GM19438 (cell line): ENCODE measurements at regions not wholly inside any gene's neighbourhood (a gene's known extent, or its start where the extent isn't known, plus 50 kb on each side); places are given as distances from the start of the nearest gene placed in this dataset.

Experiments used
- ATAC-seq: cut with Tn5 transposase; IDR thresholded peaks from one replicate; pipeline ENCODE4 v1.9.1; 2021; ENCODE audit warnings: low read depth; ENCODE audit not compliant: unreplicated experiment

DNA sequence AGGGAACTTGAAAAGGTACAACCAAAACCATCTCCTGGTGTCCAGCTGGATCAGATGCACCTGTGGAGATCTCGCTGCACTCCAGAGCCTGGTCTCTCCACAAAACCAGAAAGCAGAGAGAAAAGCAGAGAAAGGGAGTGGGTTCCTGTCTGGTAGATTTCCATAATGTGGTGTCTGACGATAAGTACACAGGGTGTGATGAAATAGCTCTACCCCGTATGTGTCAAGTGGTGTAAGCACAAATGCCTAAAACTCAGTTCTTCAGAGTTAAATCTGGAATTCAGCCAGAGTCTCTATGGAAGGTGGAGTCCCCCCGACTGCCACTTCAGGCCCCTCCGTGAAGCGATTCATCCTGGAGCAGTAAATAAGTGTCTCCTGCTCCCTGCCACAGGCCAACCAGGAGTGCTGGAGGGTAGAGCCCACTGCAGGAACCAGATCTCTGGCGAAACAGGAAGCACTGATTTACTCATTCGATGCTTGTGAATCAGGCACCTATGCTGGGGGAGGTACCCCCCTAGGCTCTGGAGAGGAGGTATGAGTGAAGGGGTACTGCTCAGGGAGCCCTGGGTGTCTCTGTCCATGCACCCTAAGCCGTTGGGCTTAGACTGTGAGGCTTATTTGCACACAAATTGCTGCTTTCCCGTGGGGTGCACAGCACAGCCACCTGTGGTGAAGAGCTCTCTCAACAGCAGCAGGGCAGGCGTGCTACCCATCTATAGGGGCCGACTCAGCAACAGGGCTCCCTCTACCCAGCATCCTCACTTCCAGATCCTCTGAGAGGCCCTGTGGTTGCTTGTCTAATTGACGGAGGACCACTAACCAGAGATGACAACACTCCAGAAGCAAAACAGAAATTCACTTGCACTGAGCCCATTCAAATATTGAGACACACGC, 97.1 kb upstream of the MYOCD start:
- ATAC-seq: no peak

DNA sequence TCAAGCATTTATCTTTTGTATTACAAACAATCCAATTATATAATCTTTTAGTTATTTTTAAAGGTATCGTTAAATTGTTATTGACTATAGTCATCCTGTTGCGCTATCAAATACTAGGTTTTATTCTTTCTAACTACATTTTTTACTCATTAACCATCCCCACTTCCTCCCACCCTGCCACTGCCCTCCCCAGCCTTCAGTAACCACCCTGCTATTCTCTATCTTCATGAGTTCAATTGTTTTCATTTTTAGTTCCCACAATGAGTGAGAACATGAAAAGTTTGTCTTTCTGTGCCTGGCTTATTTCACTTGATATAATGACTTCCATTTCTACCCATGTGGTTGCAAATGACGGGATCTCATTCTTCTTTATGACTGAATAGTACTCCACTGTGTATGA, 94.1 kb upstream of the MYOCD start:
- no peak for ATAC-seq

DNA sequence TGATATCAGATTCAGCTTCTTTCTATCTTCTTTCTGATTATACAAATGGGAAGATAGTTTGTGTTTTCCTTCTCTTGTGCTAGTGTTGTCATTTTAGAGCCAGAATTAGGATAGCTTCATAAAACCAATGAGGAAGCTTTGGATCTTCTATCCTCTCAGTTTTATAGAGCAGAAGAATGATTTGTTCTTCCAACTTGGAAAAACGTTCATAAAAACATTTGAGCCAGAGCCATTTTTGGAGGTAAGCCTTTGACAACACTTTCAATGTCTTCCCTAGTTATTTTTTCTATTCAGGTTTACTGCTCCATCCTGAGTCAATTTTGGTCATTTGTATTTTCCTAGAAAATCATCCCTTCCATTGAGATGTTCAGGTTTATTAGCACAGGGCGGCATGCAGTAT, 91.2 kb upstream of the MYOCD start:
- ATAC-seq: no peak

DNA sequence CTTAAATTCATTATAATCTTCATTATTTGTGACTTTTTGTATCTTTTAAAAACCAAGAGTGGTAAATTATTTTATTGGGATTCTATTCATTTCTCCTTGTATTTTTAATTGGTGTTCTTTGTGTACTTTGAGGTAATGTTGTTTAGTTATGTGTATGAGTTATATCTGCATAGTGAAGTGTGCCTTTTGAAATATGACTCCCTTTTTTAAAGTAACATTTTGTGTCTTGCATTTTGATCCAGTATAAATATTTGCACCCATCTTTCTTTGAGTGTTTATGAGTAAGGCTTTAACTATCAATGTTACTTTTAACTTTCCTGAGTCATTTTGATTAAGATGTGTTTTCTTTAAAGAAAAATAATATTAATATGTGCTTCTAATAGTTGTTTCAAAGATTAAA, 90.0 kb upstream of the MYOCD start:
- ATAC-seq: no peak

DNA sequence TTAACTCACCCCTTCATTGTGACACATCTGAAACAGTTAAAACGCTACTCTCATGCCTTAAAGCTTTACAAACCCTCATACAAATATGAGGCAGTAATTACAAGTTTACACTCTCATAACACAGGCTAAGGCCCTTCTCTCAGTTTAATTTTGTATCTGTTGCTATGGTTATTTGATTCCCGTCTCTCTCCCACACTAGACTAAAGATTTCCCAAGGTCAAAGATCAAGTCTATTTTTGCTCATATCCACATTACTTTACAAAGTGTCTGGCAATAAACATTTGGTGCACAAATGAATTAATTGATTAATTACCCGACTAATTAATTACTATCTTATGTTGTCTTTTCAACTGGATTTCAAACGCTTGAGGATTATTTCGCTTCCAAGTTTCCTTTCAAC, 86.4 kb upstream of the MYOCD start:
- ATAC-seq: no peak

DNA sequence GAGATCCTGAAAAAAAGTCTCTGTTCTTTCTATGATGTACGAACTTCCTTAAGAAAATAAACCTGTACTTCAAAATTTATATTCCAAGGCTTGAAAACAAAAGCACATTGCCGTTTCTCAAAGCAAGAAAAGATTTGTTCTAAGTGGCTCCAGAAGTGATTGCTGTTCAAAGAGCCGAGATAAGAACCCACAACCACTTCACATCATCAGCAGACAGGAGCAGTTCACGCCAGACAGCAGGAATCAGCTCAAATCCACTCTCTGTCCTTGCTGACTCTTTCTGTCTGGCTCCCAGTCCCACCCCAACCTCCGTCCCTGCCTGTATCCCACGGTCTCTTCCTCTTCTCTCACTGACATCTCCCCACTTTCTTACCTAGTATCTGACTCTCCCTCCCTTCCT, 85.0 kb upstream of the MYOCD start:
- ATAC-seq: no peak

DNA sequence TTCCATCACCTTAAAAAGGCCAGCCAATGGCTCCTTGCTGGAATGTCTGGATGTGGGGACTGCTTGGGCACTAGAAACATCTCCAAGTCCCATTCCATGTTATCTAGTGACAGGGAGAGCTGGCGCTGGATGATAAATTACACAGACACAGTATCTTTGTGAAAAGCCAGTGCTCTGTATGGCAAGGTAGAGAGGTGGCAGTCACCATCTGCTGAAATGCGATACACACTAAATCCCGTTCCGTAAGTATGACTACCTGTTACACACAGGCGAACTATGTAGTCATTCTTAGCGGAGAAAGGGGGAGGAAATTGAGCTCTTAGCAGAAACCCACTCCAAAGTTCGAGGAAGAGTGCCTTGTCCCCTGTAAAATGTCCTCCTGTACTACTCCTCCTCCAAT, 81.0 kb upstream of the MYOCD start:
- no peak for ATAC-seq

DNA sequence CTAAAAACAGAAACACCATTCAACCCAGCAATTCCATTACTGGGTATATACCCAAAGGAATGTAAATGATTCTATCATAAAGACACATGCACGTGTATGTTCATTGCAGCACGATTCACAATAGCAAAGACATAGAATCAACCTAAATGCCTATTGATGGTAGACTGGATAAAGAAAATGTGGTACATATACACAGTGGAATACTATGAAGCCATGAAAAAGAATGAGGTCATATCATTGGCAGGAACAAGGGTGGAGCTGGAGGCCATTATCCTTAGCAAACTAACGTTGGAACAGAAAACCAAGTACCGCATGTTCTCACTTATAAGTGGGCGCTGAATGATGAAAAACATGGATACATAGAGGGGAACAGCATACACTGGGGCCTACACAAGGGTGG, 77.2 kb upstream of the MYOCD start:
- no peak for ATAC-seq

DNA sequence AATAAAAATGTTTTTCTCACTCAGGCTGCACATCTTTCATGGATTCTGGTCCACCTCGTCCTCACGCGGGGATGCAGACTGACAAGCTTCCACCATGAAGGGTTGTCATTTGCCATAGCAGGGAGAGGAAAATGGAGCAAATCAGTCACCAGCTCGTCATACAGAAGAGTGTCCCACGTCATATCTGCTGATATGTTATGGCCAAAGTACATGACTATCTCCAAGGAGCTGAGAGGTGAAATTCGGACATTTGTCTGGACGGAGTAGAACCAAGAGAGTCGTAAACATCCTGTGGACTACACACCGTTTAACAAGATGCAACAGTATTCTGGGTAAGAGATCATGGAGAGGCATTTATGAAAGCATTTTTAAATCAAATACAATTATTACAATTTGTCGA, 75.3 kb upstream of the MYOCD start:
- ATAC-seq: no peak

DNA sequence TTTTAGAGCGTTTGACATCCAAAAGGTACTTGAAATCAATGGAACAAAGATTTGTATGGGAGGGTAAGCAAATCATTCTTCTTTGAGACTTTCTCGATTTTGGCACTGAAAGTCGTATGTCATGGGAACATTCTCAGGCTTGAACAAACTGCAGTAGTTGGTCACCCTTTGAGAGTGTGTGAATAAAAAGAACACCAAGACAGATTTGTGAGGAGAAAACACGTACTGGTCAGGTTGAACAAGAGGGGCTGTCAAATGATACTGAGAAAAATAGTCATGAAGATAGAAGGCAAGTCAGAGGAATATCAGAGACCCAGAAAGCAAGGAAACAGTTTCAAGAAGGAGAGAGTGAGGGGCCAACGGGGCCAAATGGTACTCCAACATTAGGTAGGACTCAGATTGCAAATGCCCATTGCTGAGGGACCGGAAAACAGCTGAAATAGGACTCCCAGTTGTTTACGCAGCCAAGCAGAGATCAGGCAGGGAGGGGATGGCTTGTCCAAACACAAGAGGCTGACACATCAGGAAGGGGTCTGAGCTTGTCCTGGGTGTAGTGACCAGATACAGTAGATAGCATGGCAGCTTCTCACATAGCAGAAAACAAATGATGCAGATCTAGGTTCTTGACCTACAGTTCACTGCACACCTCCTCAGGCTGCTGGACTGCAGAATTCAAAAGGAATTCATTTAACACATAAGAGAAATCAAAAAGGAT, 74.5 kb upstream of the MYOCD start:
- ATAC-seq: no peak

DNA sequence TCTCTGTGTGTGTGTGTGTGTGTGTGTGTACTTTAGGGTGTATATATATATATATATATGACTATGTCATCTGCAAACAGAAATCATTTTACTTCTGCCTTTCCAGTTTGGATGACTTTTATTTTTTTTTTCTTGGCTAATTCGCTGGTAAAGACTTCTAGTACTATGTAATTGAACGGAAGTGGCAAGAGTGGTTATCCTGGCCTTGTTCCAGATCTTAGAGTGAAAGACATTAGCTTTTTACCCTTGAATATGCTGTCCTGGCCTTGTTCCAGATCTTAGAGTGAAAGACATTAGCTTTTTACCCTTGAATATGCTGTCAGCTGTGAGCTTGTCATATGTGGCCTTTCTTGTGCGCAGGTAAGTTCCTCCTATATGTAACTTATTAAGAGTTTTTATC, 72.7 kb upstream of the MYOCD start:
- ATAC-seq: no peak

DNA sequence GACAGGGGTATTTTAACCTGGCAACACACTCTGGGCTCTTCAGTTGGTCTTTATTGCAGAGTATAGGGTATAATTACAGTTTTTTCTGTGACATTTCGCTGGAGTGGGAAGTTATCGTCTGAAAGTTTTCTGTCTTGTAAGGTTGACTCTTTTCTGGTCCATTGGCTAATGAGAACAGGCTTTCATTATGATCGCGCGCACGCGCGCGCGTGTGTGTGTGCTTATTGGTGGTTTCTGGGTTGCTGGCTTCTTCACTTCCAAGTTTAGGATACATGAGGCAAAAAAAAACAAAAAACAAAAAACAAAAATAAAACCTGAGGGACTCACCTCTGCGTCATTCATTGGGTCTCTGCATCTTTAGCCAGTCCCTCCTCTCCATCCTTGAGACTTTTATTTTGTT, 68.7 kb upstream of the MYOCD start:
- ATAC-seq: no peak

DNA sequence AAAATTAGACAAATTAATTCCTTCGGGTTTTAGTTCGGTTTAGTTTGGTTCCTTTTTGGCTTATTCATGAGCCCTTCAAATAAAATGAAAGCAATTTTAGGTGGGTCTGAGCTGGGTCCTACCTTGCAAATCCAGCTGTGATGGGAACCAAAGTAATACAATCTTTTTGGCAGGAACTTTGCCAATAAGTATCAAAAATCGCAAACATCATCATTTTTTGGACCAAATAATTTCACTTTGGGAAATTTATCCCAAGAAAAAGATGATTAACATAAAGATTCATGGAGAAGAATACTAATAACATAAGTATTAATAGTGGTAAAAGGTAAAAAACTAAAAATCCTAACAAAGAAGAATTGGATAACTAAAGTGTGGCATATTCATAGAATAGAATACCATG, 67.8 kb upstream of the MYOCD start:
- ATAC-seq: no peak

DNA sequence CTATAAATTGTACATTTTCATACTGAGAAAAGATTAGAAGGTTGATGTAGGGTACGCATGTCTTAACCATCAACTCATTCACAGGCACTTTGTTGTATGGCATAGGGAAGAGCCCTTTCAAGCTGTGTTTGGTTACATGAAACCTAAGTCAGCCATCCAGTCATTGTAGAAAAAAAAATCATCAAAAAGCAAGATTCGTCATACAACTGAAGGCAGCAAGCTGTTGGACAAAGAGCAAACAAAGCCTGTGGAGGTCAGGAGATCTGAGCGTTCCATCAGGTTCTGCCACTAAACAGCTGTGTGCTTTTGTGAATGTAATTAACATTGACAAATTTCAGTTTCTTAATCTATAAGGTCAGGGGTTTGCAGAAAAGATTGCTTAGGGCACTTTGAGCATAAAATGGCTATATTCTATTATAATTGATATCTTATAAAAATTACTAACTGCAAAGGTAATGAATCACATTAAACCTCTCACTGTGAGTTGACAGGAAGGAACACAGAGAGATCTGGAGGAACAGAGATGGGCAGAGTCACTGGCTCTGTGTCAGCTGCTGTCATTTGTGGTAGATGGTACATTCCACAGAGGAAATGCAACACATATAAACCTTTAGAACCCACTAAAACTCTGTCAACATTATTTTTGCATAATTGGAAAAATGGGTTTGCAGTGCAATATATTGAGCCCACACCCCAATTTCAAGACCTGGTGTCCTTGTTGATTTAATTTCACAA, 66.3 kb upstream of the MYOCD start:
- ATAC-seq: no peak

DNA sequence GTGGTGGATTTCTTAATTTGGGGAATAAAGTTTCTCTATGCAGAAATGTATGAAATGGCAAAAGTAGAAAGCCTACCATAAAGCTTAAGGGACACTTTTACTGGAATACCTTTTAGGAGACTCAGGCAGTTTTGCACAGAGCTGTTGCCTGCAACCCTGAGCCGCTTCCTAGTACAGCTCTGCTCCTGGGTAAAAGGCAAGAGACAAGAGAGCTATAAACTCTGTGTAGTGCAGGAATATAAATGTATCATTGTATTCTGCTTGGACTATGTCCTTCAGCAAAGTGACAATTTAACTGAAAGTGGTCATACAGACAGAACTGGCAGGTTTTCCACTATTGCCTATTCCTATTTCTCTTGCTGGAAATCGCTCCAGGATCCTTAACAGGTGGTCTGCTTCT, 65.3 kb upstream of the MYOCD start:
- ATAC-seq: no peak

DNA sequence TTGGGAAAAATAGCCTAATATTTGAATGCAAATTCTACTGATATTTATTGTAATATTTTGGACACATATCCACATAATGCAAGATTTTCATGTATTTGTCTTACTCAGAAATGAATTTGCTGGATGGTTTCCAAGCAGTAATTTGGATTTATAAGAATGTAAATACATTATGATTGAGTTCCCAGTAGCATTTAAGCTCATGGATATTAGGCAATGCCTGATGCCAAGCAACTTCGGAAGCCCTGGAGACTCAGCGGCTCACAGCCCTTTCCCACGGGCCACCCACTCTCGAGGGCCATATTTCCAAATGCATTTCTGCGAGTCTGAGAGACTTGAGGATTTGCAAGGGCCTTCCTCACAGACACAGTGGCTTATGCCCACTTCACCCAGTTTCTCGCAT, 62.1 kb upstream of the MYOCD start:
- ATAC-seq: no peak

DNA sequence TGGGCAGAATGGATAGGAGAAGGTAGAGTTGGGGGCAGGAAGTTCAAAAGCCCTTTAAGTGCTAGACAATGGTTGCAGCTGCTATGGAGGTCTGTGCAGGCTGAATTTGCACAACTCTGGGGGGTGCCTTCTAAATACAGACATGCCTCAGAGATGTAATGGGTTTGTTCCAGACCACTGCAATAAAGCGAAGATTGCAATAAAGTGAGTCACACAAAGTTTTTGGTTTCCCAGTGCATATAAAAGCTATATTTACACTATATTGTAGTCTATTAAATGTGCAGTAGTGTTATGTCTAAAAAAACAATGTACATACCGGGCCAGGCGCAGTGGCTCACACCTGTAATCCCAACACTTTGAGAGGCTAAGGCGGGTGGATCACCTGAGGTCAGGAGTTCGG, 60.5 kb upstream of the MYOCD start:
- ATAC-seq: no peak

DNA sequence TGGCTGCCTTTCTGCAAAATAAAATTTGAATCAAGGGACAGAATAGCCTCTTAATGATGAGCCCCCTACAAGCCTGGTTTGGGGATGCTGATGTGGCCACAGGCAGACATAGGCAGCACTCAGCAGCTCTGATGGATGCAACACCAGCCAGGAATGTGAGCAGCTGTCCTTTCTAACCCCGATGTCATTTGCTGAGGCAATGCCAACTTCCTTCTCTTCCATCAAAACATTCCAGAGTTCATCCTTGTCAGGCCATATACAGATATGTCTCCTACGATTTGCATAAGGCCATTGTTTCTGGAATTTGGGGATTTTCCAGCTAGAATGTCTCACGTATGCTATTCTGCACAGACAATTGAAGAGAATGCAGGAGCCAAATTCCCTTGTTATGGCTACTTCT, 52.1 kb upstream of the MYOCD start:
- ATAC-seq: no peak
